ENCODE measurements at regions not wholly inside any gene's neighbourhood (a gene's known extent, or its start where the extent isn't known, plus 50 kb on each side); places are given as distances from the start of the nearest gene placed in this dataset.
"Not testable (repeated sequence)": the region's sequence is repeated elsewhere in the genome, so short reads cannot be mapped to it uniquely, and the experiment has no call there.

DNA sequence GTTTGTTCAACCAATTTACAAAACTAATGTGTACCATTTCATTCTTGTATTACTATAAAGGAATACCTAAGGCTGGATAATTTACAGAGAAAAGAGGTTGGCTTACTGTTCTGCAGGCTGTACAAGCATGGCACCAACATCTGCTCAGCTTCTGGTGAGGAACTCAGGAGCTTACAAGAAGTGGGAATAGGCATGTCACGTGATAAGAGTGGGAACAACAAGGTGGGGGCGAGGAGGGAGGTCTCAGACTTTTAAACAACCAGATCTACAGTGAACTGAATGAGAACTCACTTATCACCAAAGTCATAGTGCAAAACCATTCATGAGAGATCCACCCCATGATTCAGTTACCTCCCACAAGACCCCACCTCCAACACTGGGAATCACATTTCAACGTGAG lies 1178.0 kb downstream of the REEP3 start:
- Histone ChIP-seq H3K27ac (no peak overlapping the region), H3K4me3 (no peak overlapping the region)
- no peak for DNase-seq (ENCODE audit: low spot score)
- TF ChIP-seq, protein P1, sequence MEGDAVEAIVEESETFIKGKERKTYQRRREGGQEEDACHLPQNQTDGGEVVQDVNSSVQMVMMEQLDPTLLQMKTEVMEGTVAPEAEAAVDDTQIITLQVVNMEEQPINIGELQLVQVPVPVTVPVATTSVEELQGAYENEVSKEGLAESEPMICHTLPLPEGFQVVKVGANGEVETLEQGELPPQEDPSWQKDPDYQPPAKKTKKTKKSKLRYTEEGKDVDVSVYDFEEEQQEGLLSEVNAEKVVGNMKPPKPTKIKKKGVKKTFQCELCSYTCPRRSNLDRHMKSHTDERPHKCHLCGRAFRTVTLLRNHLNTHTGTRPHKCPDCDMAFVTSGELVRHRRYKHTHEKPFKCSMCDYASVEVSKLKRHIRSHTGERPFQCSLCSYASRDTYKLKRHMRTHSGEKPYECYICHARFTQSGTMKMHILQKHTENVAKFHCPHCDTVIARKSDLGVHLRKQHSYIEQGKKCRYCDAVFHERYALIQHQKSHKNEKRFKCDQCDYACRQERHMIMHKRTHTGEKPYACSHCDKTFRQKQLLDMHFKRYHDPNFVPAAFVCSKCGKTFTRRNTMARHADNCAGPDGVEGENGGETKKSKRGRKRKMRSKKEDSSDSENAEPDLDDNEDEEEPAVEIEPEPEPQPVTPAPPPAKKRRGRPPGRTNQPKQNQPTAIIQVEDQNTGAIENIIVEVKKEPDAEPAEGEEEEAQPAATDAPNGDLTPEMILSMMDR (IDR thresholded peaks at IDR 0.05) = no peak

DNA sequence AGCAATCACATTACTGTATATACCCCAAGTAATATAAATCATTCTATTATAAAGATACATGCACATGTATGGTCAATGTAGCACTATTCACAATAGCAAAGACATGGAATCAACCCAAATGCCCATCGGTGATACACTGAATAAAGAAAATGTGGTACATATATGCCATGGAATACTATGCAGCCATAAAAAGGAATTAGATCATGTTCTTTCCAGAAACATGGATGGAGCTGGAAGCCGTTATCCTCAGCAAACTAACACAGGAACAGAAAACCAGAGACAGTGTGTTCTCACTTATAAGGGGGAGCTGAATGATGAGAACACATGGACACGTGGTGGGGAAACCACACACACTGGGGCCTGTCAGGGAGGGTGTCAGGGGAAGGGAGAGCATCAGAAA lies 1180.9 kb downstream of the REEP3 start:
- not testable (repeated sequence) for H3K27ac ChIP-seq; DNase-seq (ENCODE audit: low spot score); H3K4me3 ChIP-seq

DNA sequence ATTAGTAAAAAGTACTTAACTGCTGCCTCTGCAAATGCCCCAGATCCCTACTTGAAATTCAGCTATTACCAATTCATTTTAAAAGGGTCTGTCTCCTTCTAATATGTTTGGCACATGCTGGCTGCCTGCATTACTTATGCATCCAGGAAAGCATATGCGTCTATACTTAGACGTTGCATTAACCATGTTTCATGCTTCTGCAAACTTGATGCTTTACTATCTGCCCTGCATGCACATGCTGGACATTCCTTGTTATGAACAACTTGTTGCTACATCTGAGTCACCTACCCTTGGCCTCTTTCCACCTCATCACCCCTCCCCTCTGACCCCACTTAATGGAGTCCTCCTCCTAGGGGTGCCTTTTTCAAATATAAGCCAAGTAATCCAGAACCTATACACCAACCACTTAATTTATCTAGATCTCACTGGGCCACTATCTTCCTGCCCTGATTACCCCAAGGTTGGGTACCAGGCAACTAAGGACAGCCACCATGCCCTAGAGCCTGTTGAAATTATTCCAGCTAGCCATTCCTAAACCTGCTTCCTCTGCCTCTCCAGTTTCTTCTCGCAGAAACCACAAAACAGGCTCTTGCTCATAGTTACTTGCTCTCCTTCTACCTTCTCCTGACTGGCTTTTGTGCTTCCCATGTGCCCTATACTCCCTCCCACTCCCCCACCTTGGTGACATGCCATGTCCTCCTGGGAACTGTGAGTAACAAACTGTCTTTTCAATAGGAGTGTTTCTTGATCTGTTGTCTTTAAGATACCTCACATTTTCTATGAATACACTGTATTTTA lies 1187.9 kb downstream of the REEP3 start:
- DNase-seq (ENCODE audit: low spot score) = no peak
- TF ChIP-seq, protein P1 (IDR thresholded peaks at IDR 0.05) = no peak
- no peak overlapping the region for H3K4me3 ChIP-seq
- H3K27ac ChIP-seq = no peak overlapping the region

DNA sequence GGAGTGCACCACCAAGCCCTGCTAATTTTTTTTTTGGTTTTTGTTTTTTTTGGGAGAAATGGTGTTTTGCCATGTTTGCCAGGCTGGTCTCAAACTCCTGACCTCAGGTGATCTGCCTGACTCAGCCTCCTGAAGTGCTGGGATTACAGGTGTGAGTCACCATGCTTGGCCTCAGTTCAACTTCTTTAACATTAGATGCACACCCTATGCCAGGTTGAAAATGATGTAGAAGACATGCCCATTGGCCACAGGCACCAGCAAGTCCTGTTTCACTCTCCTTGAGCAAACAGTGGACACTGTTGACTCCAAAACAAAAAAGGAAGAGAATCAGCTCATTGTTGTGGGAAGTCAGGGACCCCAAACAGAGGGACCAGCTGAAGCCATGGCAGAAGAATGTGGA lies 1205.3 kb downstream of the REEP3 start:
- DNase-seq (ENCODE audit: low spot score) = no peak
- TF ChIP-seq, protein P1 (IDR thresholded peaks at IDR 0.05) = no peak
- H3K4me3 ChIP-seq = no peak overlapping the region

DNA sequence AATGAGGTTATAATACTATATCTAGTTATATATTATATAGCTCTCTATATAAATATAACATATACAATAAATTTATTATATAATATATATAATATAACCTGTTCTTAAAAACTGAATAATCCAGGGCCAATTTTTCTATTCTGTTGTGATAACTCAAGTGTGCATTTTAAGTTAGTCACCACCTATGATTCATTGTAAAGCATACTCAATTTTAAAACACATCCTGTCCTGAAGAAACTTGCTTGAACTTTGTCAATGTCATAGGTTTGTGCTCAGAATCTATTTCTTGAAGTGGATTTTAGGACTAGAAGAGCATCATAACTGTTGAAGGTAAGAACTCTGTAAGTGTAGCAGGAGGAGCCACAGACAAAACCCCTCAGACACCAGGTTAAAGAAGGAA lies 1209.8 kb downstream of the REEP3 start:
- no peak overlapping the region for H3K27ac ChIP-seq
- no peak overlapping the region for H3K4me3 ChIP-seq
- TF ChIP-seq, protein P1 (IDR thresholded peaks at IDR 0.05) = no peak
- no peak for DNase-seq (ENCODE audit: low spot score)

More for the DNA sequence above, 1205.3 kb downstream of the REEP3 start:
- H3K27ac ChIP-seq = no peak overlapping the region

DNA sequence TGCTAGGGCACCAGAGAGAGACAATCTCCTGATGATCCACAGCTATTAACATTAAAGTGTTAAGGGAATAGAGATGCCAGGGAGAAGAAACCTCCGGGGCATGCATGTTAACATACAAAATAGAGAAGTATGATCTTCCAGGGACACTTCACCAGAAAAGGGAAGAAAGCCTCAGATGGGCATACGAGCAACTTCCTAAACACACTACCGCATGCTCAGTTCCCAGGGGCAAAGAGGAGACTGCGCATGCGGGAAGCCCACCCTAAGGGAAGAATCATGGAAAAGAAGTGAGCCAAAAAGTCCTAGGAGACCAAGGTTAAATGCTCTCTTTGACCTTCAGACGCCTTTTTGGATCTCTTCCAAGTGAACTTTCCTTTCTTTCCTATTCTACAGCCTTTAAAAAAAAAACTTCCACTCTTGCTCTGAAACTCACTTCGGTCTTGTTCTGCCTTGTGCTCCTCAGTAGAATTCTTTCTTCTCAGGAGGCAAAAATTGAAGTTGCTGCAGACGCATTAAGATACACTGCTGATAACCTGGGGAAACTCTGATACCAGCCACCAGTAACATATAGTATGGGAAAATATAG lies 1211.3 kb downstream of the REEP3 start:
- no peak overlapping the region for H3K27ac ChIP-seq
- DNase-seq (ENCODE audit: low spot score) = no peak
- TF ChIP-seq, protein P1 (IDR thresholded peaks at IDR 0.05) = no peak
- H3K4me3 ChIP-seq = no peak overlapping the region

DNA sequence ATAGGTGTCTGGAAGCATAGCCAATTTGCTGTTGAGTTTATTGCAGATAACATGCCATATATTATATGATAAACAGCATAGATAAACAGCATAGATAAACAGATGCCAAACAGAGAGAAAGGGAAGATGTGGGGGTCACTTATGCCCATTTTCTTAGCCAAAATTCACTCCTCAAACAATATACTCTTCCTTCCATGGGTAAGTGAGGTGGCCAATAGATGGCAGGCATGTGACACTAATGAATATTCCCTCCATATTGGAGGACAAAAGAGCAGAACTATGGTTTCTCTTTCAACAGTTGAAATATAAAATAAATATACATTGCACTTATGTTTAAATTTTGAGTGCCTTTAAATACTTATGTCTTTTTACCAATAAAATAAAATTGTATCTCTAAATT lies 1212.8 kb downstream of the REEP3 start:
- no peak overlapping the region for H3K27ac ChIP-seq
- no peak for DNase-seq (ENCODE audit: low spot score)
- TF ChIP-seq, protein P1 (IDR thresholded peaks at IDR 0.05) = no peak
- H3K4me3 ChIP-seq = no peak overlapping the region

Measured in coronary artery (tissue), 2 donors.